HepG2 (cell line): ENCODE measurements at regions not wholly inside any gene's neighbourhood (a gene's known extent, or its start where the extent isn't known, plus 50 kb on each side); places are given as distances from the start of the nearest gene placed in this dataset.

Source experiments
- GATAD2A ChIP-seq: IDR thresholded peaks from 2 replicates; pipeline ENCODE4 v1.6.1; 2016
- HNF4G ChIP-seq, 2 experiments: sonication (generic) in 1 of 2; formaldehyde crosslinking in 1 of 2; IDR thresholded peaks; 2 replicates each; pipeline versions ENCODE4 v1.4.0 to v1.6.1; 2011 to 2020; ENCODE audit warnings: borderline replicate concordance in 2 of 2, low read depth in 2 of 2, mild to moderate bottlenecking in 2 of 2, low read length in 1 of 2, missing genetic modification reagents in 1 of 2, moderate library complexity in 1 of 2
- MAFG ChIP-seq: sonication (generic); formaldehyde crosslinking; IDR thresholded peaks from 2 replicates; pipeline ENCODE4 v1.5.1; 2020; ENCODE audit warnings: mild to moderate bottlenecking, missing genetic modification reagents
- MED1 ChIP-seq: sonication (generic); formaldehyde crosslinking; IDR thresholded peaks from 2 replicates; pipeline ENCODE4 v1.4.0; 2020; ENCODE audit warnings: missing genetic modification reagents
- PAF1 ChIP-seq: IDR thresholded peaks from 2 replicates; pipeline ENCODE4 v1.6.1; 2016; ENCODE audit warnings: missing genetic modification reagents, missing compliant biosample characterization
- PHF20 ChIP-seq: sonication (generic); formaldehyde crosslinking; IDR thresholded peaks from 2 replicates; pipeline ENCODE4 v1.5.0; 2020; ENCODE audit warnings: mild to moderate bottlenecking, missing genetic modification reagents
- RARA ChIP-seq: IDR thresholded peaks from 2 replicates; pipeline ENCODE4 v1.6.1; 2016; ENCODE audit warnings: missing genetic modification reagents, missing compliant biosample characterization
- RXRA ChIP-seq: sonication (generic); formaldehyde crosslinking; IDR thresholded peaks from 2 replicates; pipeline ENCODE4 v1.5.1; 2020; ENCODE audit warnings: missing genetic modification reagents
- RXRB ChIP-seq: IDR thresholded peaks from 2 replicates; pipeline ENCODE4 v1.6.1; 2016; ENCODE audit warnings: borderline replicate concordance, missing genetic modification reagents, missing compliant biosample characterization
- SAP130 ChIP-seq: IDR thresholded peaks from 2 replicates; pipeline ENCODE4 v1.6.1; 2016; ENCODE audit warnings: low read depth
- SMARCE1 ChIP-seq: fragments of 450-650 bp; IDR thresholded peaks from 2 replicates; pipeline ENCODE4 v1.6.1; 2017; ENCODE audit warnings: borderline replicate concordance
- SNAPC2 ChIP-seq: sonication (generic); formaldehyde crosslinking; IDR thresholded peaks from 2 replicates; pipeline ENCODE4 v1.8.1; 2022; ENCODE audit warnings: mild to moderate bottlenecking, missing genetic modification reagents
- ZMAT3 ChIP-seq: sonication (generic); formaldehyde crosslinking; conservative IDR thresholded peaks from 2 replicates; pipeline ENCODE4 v1.7.0; 2021; ENCODE audit warnings: missing genetic modification reagents
- ZMYM4 ChIP-seq: sonication (generic); formaldehyde crosslinking; IDR thresholded peaks from 2 replicates; pipeline ENCODE4 v1.8.1; 2023; ENCODE audit warnings: mild to moderate bottlenecking, missing genetic modification reagents
- ZNF768 ChIP-seq: sonication (generic); formaldehyde crosslinking; IDR thresholded peaks from 2 replicates; pipeline ENCODE4 v1.4.0; 2020; ENCODE audit warnings: missing genetic modification reagents
- TF ChIP-seq, protein P1 (sequence below), 2 experiments: fragments of 450-650 bp in 1 of 2; sonication (generic) in 1 of 2; formaldehyde crosslinking in 1 of 2; IDR thresholded peaks; 2 replicates each; pipeline versions ENCODE4 v1.6.1 to v1.8.0; 2016 to 2022; ENCODE audit warnings: antibody characterized with exemption in 1 of 2, mild to moderate bottlenecking in 1 of 2, missing genetic modification reagents in 1 of 2
- TF ChIP-seq, protein P2 (sequence below): sonication (generic); formaldehyde crosslinking; IDR thresholded peaks from 2 replicates; pipeline ENCODE4 v1.4.0; 2020; ENCODE audit warnings: missing genetic modification reagents
- TF ChIP-seq, protein P3 (sequence below): sonication (generic); formaldehyde crosslinking; IDR thresholded peaks from 2 replicates; pipeline ENCODE4 v1.8.0; 2023; ENCODE audit warnings: mild to moderate bottlenecking, missing genetic modification reagents

DNA sequence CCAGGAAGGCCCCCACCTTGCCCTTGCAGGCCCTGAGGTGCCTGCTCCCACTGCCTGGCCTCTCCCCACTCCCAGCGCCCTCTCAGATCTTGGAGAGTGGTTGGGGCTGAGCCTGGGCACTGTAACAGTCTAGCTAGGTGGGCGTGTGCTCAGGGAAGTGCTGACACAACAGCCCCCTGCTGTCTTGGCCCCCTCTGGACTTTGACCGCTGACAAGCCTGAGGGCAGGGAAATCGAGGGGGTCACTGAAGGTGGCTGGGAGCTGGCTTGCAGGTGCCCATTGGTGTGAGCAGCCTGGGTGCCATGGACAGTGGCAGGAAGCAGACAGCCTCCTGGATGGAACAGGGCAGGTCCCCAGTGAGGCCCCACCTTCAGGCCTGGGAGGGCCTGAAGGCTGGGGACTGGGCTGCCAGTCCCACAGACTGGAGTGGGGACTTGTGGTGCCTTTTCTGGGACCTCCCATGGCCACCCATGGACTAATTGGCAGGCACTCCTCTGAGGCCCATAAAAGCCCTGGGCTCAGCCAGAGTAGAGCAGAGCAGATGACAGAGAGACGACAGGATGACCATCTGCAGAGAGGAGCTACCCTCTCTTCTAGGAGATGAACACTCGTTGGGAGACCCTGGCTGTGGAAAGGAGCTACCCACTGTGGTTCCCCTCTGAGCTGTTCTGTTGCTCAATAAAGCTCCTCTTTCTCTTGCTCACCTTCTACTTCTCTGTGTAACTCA, 158.6 kb upstream of the SLC38A2 start (continued):
- TF ChIP-seq, protein P1, sequence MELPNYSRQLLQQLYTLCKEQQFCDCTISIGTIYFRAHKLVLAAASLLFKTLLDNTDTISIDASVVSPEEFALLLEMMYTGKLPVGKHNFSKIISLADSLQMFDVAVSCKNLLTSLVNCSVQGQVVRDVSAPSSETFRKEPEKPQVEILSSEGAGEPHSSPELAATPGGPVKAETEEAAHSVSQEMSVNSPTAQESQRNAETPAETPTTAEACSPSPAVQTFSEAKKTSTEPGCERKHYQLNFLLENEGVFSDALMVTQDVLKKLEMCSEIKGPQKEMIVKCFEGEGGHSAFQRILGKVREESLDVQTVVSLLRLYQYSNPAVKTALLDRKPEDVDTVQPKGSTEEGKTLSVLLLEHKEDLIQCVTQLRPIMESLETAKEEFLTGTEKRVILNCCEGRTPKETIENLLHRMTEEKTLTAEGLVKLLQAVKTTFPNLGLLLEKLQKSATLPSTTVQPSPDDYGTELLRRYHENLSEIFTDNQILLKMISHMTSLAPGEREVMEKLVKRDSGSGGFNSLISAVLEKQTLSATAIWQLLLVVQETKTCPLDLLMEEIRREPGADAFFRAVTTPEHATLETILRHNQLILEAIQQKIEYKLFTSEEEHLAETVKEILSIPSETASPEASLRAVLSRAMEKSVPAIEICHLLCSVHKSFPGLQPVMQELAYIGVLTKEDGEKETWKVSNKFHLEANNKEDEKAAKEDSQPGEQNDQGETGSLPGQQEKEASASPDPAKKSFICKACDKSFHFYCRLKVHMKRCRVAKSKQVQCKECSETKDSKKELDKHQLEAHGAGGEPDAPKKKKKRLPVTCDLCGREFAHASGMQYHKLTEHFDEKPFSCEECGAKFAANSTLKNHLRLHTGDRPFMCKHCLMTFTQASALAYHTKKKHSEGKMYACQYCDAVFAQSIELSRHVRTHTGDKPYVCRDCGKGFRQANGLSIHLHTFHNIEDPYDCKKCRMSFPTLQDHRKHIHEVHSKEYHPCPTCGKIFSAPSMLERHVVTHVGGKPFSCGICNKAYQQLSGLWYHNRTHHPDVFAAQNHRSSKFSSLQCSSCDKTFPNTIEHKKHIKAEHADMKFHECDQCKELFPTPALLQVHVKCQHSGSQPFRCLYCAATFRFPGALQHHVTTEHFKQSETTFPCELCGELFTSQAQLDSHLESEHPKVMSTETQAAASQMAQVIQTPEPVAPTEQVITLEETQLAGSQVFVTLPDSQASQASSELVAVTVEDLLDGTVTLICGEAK (IDR thresholded peaks at IDR 0.05): no peak
- TF ChIP-seq, protein P1 (CRISPR knock-in tag; IDR thresholded peaks at IDR 0.05): no peak
- TF ChIP-seq PAF1 (CRISPR knock-in tag): no peak
- TF ChIP-seq, protein P2, sequence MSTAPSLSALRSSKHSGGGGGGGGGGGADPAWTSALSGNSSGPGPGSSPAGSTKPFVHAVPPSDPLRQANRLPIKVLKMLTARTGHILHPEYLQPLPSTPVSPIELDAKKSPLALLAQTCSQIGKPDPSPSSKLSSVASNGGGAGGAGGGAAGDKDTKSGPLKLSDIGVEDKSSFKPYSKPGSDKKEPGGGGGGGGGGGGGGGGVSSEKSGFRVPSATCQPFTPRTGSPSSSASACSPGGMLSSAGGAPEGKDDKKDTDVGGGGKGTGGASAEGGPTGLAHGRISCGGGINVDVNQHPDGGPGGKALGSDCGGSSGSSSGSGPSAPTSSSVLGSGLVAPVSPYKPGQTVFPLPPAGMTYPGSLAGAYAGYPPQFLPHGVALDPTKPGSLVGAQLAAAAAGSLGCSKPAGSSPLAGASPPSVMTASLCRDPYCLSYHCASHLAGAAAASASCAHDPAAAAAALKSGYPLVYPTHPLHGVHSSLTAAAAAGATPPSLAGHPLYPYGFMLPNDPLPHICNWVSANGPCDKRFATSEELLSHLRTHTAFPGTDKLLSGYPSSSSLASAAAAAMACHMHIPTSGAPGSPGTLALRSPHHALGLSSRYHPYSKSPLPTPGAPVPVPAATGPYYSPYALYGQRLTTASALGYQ (CRISPR knock-in tag): no peak
- TF ChIP-seq MED1 (CRISPR knock-in tag): 0 out of 2 replicates have a peak, but pooled peaks have one; percentile 24
- TF ChIP-seq SNAPC2 (CRISPR knock-in tag): no peak
- TF ChIP-seq SMARCE1: no peak
- no peak for TF ChIP-seq ZNF768 (CRISPR knock-in tag)
- TF ChIP-seq SAP130 (CRISPR knock-in tag): 0 out of 2 replicates have a peak, but pooled peaks have one; percentile 12
- peak; percentile 34; the same call in 1 of the 2 replicates for TF ChIP-seq RXRA (CRISPR knock-in tag)
- TF ChIP-seq ZMAT3 (CRISPR knock-in tag): no peak
- peak; percentile 18; the same call in 1 of the 2 replicates for TF ChIP-seq RXRB (CRISPR knock-in tag)
- TF ChIP-seq HNF4G (IDR thresholded peaks at IDR 0.05; ENCODE audit: borderline replicate concordance, low read depth, low read length): no peak
- peak; percentile 32; the same call in 1 of the 2 replicates for TF ChIP-seq HNF4G (CRISPR knock-in tag; IDR thresholded peaks at IDR 0.05; ENCODE audit: borderline replicate concordance, low read depth)
- TF ChIP-seq RARA (CRISPR knock-in tag): 0 out of 2 replicates have a peak, but pooled peaks have one; percentile 26
- TF ChIP-seq GATAD2A (CRISPR knock-in tag): peak; percentile 40; the same call in 1 of the 2 replicates
- peak; percentile 27; the same call in 1 of the 2 replicates for TF ChIP-seq ZMYM4 (CRISPR knock-in tag)
- TF ChIP-seq PHF20 (CRISPR knock-in tag): no peak
- TF ChIP-seq MAFG: 0 out of 2 replicates have a peak, but pooled peaks have one; percentile 56
- TF ChIP-seq, protein P3, sequence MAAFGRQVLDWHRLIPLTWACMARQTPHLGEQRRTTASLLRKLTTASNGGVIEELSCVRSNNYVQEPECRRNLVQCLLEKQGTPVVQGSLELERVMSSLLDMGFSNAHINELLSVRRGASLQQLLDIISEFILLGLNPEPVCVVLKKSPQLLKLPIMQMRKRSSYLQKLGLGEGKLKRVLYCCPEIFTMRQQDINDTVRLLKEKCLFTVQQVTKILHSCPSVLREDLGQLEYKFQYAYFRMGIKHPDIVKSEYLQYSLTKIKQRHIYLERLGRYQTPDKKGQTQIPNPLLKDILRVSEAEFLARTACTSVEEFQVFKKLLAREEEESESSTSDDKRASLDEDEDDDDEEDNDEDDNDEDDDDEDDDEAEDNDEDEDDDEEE: 0 out of 2 replicates have a peak, but pooled peaks have one; percentile 73
